GM11168 (cell line): ENCODE measurements at regions not wholly inside any gene's neighbourhood (a gene's known extent, or its start where the extent isn't known, plus 50 kb on each side); places are given as distances from the start of the nearest gene placed in this dataset.

Experiments used
- in situ Hi-C: fragments of 300-500 bp; cut with MboI; formaldehyde crosslinking; loops from one replicate; pipeline ENCODE4 v1.12.0; 2022; ENCODE audit warnings: low sequenced_read_pairs; ENCODE audit not compliant: unreplicated experiment

DNA sequence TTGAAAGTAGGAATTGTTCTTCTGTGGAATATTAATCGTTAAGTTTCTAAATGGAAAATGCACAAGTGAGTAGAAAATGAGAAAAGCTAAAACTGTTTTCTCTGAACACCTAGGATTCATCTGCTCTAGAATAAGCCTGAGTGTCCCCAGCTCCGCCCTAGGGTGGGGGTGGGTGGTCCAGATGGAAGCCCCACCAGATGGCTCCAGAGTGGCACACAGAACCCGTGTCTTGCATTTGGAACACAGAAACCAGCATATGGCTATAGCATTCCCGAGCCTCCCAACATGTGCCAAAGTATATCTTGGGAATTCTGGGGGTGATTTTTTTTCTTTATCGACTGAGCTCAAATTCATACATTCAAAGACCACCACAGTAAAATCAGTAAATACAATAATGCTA, 517.7 kb upstream of the PSMD7 start:
- in situ Hi-C loops: no loop called here

DNA sequence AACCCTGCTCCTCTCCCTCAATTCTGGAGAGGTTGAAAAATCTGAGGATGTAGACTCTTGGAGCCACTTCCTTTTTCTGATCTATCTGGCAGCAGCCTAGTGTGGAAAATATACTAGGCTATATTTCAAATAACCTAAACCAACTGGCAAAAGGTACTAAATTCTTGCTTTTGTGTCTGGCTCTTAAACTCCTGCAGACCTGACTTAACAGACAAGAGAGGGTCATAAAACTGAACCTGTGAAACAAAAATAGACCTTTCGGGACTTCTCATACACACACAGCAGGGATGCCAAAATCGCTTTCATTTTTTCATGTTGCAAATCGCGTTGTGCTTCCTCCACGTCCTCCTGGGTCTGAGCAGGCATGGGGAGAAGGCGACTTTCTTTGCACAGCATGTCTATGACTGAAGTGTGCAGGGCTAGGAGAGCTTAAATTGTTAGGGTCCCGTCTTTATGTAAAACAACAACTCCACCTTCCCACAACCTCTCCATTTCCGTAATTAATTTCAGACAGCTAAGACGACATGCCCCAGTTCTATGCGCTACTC, 520.7 kb upstream of the PSMD7 start:
- in situ Hi-C loops: no loop called here

DNA sequence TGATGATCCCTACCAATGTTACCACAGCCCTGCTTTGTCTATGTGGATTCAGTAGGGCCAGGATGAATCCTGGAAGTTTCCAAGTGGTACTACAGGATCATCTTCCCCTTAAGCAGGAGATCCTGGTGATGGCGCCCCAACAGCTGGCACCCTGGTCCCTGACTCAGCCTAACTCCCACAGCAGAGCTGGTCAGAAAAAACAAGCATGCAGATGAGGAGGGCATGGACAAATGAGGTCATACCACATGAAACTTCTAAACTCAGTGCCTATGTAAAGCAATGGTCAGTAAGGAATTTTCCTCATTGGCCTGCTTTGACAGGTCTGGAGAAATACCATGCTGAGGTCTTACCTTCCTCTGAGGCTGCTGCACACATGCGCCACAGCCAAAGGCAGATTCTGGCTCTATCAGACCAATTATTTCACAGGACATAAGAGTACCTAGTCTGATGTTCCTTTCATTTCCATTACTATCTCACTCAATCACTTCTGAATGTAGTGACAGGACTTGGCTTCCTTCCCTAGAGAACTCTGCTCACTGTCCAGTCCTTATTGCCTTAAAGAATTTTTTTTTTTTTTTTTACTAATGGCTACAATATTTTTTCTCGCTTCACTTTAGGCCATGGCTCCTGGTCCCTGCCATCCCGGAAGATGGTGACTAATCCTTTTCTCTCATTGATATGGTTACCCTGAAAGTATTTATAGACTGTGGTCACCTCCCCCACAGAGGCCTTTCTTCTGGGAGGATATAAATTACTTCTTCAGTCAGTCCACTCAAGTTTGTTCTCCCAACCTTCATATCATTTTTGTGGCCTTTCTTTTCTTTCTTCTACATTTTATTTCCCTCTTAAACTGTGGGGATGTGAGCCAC, 525.2 kb upstream of the PSMD7 start:
- in situ Hi-C loops: no loop called here

DNA sequence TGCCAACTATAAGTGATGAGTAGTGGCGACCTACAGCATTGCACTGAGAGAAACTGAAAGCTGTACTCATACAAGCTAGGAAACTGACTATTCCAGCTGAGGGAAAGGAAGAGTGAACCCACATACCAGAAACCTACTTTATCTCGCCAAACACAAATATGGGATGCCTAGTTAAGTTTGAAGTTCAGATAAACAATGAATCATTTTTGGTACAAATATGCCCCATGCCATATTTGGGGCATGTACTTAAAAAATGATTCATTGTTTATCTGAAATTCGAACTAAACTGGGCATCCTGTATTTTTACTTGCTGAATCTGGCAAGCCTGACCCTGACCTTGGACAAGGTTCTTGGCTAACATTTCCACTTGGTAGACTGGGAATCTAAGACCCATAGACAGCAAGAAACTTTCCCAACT, 527.8 kb upstream of the PSMD7 start:
- in situ Hi-C loops: no loop called here

DNA sequence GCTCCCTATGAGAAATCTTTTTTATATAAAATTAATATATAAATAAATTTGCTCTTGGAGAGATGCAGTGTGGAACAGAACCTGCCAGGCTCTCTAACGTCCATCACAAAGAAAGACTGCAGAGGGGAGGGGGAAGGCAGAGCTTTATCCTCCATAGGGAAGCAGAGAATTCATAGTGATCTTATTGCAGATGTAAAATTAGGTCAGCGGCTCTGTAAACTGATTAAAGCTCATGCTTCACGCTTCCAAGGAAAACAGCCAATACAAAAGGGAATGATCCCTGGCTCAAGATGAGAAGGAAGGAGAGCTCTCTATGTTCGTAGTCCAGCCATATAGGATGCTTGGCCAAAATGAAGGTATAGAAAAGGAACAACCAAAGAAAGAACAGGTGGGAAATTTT, 532.3 kb upstream of the PSMD7 start:
- in situ Hi-C loops: no loop called here

DNA sequence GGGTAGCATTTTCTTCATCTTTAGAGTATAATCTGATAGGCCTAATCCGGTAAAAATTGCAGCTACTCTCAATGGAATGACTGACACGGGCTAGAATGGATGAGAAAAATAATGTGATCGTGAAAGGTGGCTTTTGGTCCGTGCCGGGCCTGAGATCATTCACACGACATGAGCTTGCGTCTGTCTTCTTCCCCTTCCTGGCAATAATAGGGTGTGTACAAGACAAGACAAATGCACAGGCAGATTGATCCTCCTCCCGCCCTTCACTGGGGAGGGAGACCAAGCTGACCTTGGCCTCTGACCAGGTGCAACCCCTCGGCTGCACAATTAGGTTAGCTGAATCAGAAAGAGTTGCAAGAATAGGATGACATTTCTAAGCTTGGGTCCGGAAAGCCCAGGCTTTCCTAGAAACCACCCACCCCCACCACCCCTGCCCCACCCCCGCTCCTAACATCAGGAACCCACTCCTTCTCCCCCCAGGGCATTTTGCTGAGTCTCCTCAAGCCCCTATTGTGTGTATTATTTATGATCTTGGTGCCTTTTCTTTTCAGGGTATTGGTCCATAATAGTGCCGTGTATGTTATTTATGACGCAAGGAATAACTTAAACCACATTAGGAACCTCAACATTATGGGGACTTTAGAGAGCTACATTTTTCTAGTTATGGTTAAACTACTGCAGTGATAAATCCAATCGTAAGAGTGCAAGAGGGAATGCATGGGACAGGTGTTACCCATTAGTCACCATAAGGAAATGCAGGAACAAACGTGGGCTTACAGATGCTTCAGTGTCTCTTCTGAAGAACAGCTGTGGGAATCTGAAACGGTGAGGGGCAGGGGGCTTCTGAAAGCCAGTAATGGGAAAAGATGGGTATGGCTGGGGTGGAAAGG, 540.1 kb upstream of the PSMD7 start:
- in situ Hi-C loops: no loop called here

DNA sequence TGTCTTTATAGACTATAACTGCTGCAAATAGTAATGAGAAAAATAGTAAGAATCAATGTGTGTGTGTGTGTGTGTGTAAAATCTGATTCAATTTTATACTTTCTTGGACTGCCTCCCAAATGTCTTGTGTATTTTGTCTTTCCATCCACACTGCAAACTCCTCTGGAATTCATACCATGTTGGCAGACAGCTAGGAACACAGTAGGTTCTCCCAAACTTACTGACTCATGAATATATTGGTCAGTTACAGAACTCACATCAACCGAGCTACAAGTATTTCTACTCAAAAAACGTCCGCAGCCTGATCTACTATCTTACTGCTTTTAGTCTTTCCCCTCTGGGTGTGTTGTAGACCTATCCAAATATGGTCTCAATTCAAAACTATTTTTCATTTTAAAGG, 542.7 kb upstream of the PSMD7 start:
- in situ Hi-C loops: no loop called here

DNA sequence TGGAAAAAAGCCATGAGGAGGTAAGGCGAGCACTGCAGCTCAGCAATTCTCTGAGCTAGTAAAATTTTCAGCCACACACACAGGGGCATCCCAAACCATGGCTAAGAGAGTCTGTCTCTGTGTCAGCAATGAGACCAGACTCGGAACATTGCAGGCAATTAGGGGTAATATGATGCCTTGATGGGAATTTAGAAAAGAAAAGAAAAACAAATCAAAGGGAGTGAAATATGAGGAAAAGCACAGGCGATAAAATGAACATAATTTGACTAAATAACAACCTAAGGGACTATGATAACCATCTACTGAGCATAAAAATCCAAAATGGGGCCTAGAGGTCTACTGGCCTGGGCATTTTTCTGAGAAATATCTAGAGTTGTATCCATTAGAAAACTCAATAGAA, 546.0 kb upstream of the PSMD7 start:
- in situ Hi-C loops: no loop called here

DNA sequence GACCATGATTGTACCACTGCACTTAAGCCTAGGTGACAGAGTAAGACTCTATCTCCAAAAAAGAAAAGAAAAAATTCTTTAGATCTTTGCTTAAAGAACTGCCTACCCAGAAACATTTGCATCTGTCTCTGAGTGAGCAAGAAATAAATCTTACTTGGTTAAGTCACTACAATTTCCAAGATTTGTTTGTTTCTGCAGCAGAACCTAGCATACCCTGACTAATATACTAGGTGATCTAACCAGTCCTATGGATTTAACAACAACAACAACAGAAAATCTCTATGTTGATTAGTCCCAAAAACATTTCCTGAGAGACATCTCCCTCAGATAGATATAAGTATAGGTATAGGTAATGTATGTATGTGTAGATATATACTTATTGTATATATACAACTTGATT, 549.3 kb upstream of the PSMD7 start:
- in situ Hi-C loops: no loop called here

DNA sequence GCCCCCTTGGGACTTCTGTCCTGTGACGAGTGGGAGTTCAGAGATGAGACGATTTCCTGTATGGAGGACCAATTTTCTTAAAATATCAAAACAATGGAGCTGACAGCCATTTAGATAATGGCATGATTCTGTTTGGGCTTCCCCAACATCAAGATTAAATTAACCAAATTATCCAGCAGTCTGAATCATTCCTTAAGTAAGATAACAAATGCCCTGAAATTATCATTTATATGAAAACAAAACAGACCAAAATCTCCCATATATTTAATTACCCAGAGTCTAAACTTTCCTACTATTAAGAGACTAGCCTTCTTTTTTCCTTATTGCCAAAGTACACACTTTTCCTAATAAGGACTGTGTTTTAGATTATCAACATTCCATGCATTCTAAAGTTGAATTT, 550.1 kb upstream of the PSMD7 start:
- in situ Hi-C loops: no loop called here

DNA sequence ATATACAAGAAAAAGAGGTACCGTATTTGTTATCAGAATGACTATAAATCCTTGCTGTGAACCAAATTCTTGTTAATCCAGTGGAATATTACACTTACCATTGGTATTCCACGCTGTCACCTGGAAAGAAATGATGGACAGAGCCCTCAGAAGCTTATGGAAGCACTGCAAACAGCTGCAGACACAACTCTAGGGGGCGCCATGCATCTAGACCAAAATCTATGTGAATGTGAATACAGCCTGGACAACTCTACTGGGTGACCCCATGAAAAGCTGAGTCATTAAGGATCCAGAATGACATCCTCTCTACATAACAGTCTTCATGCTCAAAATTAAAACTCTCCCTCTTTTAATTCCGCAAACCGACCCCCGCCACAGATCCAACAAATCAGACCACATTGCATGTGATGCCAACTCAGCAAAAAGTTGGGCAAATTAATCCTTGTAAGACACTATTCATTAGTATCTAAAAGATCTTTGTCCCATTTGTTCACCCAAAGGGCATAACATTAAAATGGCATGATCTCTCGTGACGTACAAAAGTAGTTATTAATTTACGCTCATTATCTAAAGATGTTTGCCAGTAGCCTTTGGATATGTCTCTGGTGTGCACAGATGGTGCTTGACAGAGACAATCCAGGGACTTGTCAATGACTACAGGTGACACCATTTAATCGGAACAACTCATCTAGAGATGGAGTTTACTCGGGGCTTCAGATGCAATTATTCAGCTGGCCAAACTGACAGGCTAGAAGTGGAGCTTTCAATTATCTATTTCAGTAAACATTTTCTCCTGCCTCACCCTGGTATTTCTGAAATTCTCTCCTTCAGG, 552.7 kb upstream of the PSMD7 start:
- in situ Hi-C loops: no loop called here

DNA sequence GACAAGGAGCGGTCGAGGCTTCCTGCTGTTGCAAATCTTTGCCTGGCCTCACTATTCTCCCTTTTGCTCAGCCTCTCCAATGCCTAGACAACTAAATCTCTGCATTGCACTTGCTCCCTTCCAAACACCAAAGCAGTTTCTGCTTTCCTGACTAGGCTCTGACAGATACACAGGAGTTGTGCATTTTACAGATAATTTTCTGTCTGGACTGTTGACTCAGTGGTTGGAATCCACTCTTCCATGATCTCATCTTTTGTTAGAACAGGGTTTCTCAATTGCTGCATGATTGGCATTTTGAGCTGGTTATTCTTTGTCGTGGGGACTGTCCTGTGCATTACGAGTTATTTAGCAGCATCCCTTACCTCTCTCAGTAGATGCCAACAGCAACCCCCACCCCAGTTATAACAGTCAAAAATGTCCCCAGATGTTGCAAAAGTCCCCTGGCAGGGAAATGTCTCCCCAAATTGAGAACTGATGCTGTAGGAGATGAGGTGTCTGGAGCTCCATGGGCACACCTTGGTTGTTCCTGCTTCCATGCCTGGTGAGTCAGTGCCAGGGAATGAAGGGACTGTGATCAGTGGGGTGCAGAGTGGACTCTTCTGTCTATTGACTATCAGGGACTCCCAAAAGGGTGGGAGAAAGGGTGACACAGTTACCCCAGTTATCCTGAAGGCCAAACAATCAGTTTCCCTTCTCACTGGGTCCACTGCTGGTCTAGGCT, 557.4 kb upstream of the PSMD7 start:
- in situ Hi-C loops: no loop called here

DNA sequence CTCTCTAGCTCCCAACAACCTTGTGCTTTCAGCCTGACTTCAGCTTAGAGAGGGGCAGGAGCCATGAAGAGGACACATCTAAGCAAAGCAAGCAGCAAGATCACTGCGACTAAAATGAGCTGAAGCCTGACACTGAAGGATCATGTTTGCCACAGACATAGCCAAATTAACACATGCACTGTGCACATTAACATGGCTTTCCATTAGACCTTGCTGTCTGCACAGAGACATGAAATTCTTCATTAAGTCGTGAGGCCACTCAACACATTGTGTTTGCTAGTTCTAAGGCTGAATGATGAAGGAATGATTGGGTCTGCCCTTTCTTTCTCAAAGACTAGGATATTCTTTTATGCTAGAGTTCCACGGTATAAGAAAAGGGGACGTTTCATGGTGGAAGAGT, 558.3 kb upstream of the PSMD7 start:
- in situ Hi-C loops: no loop called here

DNA sequence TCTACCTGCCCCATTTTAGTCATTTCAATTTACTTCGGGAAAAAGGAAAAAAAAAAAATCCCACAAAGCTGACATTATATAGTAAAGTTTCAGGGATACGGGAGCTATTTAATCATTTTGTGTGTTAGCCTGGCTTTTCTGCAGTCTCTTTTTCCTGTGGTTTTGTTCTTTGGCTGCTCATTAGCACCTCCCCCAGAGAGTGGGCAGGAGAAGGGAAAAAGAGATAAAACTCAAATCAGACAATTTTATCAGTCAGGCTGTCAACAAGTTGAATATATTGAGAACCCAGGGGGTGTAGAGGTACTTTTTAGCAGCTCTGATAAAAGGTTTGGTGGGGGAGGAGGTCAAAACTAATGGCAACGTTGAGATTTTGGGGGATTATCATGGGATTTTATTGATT, 559.0 kb upstream of the PSMD7 start:
- in situ Hi-C loops: no loop called here

DNA sequence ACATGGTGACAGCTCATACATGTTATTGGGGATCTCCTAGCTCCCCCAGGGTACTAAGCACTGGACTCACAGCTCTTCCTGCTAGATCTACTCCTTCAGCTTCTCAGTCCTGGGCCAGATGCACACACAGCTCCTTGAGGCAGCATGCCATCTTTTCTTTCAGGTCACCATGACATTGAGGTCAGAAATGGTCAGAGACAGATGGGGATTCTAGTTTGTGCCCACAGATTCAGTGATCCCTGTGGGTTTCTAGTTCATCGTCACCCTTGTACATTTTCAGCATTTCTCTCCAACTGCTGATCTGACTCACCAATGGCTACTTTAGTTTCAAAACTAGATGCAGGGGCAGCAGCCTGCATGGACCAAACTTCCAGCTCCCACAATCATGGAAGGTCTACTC, 560.7 kb upstream of the PSMD7 start:
- in situ Hi-C loops: no loop called here

DNA sequence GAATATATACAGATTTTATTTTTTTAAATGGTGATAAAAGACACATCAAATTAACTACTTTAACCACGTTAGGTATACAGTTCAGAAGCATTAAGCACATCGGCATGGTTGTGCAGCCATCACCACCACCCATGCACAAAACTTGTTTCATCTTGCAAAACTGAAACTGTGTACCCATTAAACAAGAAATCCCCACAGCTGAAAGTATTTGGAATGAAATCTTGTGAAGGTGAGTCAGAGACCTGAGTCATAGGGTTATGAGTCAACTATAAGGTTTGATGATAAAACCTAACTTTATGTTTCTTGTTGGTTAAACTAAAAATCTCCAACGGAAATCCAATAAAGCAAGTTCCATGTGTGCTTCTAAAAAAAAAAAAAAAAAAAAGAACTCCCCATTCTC, 561.6 kb upstream of the PSMD7 start:
- in situ Hi-C loops: no loop called here

DNA sequence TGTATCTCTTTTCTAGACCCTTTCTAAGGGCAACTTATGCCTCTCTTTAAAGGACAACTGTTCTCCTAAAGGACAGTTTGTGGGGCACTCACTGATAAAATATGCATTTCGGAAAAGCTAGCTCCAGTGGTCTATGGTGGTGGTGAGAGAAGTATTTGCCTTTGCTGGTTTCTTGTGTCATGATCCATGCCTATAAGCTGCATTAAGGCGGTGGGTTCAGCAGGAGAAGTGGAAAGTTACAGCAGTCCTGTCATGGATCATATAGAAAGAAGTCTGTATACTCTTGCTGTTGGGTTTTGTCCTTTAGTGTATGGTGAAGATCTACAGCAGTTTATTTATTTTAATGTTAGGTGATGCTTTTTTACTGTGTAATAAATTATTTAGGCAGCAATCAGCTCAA, 563.9 kb upstream of the PSMD7 start:
- in situ Hi-C loops: no loop called here

DNA sequence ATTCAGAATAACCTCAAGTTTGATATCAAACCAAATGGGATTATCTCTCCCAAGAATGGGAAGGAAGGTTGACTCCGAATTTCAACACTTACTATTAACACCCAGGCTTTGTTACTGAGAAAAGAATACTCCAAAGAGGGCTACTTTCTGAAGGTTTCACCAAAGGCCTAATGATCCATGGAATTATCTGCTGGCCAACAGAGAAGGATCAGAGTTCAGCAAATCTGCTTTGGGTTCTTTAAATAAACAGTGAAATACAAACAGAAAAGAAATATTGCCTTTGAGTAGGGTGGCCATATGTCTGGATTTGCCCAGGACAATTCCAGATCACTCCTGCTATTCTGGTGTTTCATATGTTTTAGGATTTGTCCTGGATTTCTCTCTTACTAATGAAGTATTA, 564.5 kb upstream of the PSMD7 start:
- in situ Hi-C loops: no loop called here

DNA sequence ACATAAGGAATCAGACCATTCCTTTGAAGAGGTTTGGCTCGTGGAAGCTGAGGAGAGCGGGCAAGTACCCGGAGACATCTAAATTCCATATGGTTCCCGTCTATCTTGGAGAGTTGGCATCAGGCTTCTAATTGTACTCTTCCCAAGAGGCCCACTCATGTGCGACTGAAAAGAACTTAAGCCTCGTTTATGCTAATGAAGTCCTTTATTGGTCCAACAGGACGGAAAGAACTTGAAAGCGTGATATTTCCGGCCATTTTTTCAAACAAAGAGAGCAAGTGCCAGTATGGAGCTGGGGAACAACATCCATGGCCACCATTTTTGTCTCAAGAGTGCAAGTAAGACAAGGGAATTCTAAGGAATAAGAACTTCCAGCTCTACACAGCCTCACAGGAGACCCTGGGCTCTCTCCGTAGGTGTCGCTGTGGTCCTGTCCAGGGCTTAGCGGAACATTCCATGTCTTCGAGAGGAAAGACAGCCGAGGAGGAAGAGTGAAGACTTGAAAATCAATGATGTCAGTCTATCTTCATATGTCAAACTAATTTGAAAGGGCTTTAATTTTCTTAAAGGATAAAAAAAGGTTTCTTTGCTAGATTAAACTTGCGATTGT, 566.0 kb upstream of the PSMD7 start:
- in situ Hi-C loops: no loop called here
